ENCODE measurements at regions not wholly inside any gene's neighbourhood (a gene's known extent, or its start where the extent isn't known, plus 50 kb on each side); places are given as distances from the start of the nearest gene placed in this dataset.

- Mint-ChIP-seq H3K9me3 (no peaks in the 10 kb centered on the region), H3K27me3 (ENCODE audit: low read depth) (no peaks in the 10 kb centered on the region), H3K36me3 (ENCODE audit: low read depth) (no peaks in the 10 kb centered on the region), H3K4me1 (peaks cover 19% of the 10 kb centered on the region), H3K27ac (ENCODE audit: unreplicated experiment) (no peak overlapping the region), H3K4me3 (no peak overlapping the region)
- DNase-seq (ENCODE audit: low read depth, low spot score) = no peak
- TF ChIP-seq, protein P1, sequence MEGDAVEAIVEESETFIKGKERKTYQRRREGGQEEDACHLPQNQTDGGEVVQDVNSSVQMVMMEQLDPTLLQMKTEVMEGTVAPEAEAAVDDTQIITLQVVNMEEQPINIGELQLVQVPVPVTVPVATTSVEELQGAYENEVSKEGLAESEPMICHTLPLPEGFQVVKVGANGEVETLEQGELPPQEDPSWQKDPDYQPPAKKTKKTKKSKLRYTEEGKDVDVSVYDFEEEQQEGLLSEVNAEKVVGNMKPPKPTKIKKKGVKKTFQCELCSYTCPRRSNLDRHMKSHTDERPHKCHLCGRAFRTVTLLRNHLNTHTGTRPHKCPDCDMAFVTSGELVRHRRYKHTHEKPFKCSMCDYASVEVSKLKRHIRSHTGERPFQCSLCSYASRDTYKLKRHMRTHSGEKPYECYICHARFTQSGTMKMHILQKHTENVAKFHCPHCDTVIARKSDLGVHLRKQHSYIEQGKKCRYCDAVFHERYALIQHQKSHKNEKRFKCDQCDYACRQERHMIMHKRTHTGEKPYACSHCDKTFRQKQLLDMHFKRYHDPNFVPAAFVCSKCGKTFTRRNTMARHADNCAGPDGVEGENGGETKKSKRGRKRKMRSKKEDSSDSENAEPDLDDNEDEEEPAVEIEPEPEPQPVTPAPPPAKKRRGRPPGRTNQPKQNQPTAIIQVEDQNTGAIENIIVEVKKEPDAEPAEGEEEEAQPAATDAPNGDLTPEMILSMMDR (conservative IDR thresholded peaks at IDR 0.05) = no peak
Observed at GRCh38 chr6:167409694-167410093, 84.8 kb downstream of the TTLL2 start.

DNA sequence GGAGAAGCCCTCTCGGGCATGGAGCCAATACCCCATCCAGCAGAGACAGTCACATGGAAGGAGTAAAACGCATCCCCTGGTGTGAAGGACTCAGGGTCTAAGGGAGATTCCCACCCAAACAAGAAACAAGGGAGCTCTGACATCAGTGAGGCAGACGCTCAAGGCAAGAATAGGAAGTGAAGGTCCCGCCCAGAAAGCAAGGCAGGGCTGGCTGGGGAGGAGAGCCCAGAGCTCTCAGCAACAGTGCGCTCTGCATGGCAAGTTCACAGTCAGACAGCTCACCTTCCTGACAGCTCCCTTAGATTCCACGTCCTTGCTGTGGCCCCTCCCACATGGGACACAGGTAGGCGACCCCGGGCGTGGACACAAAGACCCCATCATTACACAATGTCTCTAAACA, 85.6 kb downstream of the TTLL2 start:
- Mint-ChIP-seq H3K27ac (ENCODE audit: unreplicated experiment) (no peak overlapping the region), H3K4me1 (peaks cover 19% of the 10 kb centered on the region), H3K36me3 (ENCODE audit: low read depth) (no peaks in the 10 kb centered on the region), H3K27me3 (ENCODE audit: low read depth) (no peaks in the 10 kb centered on the region), H3K9me3 (no peaks in the 10 kb centered on the region), H3K4me3 (no peak overlapping the region)
- no peak for DNase-seq (ENCODE audit: low read depth, low spot score)
- TF ChIP-seq, protein P1 (conservative IDR thresholded peaks at IDR 0.05) = no peak

DNA sequence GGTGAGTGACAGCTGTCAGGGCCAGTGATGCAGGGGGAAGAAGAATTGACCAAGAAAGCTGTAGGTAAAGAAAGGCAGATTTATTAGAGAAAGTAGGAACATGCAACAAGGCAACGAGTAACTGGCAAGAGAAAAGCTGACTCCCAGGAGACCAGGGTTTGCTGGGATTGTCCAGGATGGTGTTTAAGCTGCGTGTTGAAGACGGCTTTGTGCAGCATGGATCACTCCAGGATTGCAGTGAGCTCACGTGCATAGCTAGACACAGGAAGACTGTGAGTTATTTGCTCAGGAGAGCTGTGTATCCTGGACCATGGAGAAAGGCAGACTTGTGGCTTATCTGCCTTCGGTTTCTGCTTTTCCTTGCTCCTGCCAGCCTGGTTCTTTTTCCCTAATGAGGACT, 87.6 kb downstream of the TTLL2 start:
- H3K27ac Mint-ChIP-seq (ENCODE audit: unreplicated experiment) = no peak overlapping the region
- H3K4me1 Mint-ChIP-seq = peaks cover 31% of the 10 kb centered on the region
- no peaks in the 10 kb centered on the region for H3K9me3 Mint-ChIP-seq
- no peaks in the 10 kb centered on the region for H3K27me3 Mint-ChIP-seq (ENCODE audit: low read depth)
- no peak for DNase-seq (ENCODE audit: low read depth, low spot score)
- H3K36me3 Mint-ChIP-seq (ENCODE audit: low read depth) = no peaks in the 10 kb centered on the region
- TF ChIP-seq, protein P1 (conservative IDR thresholded peaks at IDR 0.05) = no peak
- no peak overlapping the region for H3K4me3 Mint-ChIP-seq

DNA sequence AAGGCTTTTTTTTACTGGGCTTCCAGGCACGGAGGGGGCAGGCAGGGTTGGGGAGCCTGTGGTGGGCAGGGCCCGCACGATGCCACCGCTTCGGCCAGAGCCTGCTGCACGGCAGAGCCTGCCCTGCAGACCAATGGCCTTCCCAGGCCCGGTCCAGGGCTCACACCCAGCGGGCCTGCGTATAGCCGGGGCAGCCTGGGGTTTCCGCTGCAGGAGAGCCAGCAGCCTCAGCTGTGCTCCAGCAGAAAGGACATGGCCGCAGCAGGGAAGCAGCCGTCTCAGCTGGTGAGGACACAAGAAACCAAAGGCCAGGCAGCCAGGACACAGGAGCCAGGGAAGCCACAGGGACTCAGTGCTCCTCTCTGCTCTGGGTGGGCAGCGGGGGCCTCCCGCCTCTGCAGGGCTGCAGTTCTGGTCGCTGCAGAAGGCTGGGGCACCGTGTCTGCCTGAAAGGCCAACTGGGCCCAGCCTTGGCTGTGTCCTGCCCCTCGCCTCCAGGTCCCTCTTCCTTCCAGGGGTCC, 90.6 kb downstream of the TTLL2 start:
- no peak overlapping the region for H3K4me3 Mint-ChIP-seq
- no peaks in the 10 kb centered on the region for H3K9me3 Mint-ChIP-seq
- no peaks in the 10 kb centered on the region for H3K27me3 Mint-ChIP-seq (ENCODE audit: low read depth)
- H3K27ac Mint-ChIP-seq (ENCODE audit: unreplicated experiment) = no peak overlapping the region
- TF ChIP-seq, protein P1 (conservative IDR thresholded peaks at IDR 0.05) = no peak
- H3K36me3 Mint-ChIP-seq (ENCODE audit: low read depth) = no peaks in the 10 kb centered on the region
- peaks cover 31% of the 10 kb centered on the region for H3K4me1 Mint-ChIP-seq
- DNase-seq (ENCODE audit: low read depth, low spot score) = no peak

- no peak overlapping the region for H3K4me3 Mint-ChIP-seq
- no peaks in the 10 kb centered on the region for H3K9me3 Mint-ChIP-seq
- TF ChIP-seq, protein P1 (conservative IDR thresholded peaks at IDR 0.05) = no peak
- no peaks in the 10 kb centered on the region for H3K27me3 Mint-ChIP-seq (ENCODE audit: low read depth)
- H3K36me3 Mint-ChIP-seq (ENCODE audit: low read depth) = no peaks in the 10 kb centered on the region
- no peak overlapping the region for H3K27ac Mint-ChIP-seq (ENCODE audit: unreplicated experiment)
- H3K4me1 Mint-ChIP-seq = peaks cover 25% of the 10 kb centered on the region
- no peak for DNase-seq (ENCODE audit: low read depth, low spot score)
Observed at GRCh38 chr6:167416676-167417430, 92.0 kb downstream of the TTLL2 start.

Measured in neural crest cell (in vitro differentiated cells).